NCI-H1694 treated with DMSO at 0.1 percent for 48 hours (cell line): ENCODE measurements at regions not wholly inside any gene's neighbourhood (a gene's known extent, or its start where the extent isn't known, plus 50 kb on each side); places are given as distances from the start of the nearest gene placed in this dataset.
"Not testable (repeated sequence)": the region's sequence is repeated elsewhere in the genome, so short reads cannot be mapped to it uniquely, and the experiment has no call there.

Experiments used
- DNase-seq: peaks from one replicate; lab custom pipeline; 2025; lab: John Stamatoyannopoulos, UW

GRCh38 chr3:17894434-17895060 is 152.1 kb upstream of the TBC1D5 start:
- DNase-seq, result no peak

GRCh38 chr3:17891139-17891856 is 148.9 kb upstream of the TBC1D5 start:
- no peak for DNase-seq

- DNase-seq, result no peak
Measured at GRCh38 chr3:17885986-17886385, 143.6 kb upstream of the TBC1D5 start.

- no peak for DNase-seq
Measured at GRCh38 chr3:17882981-17883380, 140.6 kb upstream of the TBC1D5 start.

- DNase-seq, result no peak
Measured at GRCh38 chr3:17877299-17877698, 134.9 kb upstream of the TBC1D5 start.

- no peak for DNase-seq
Measured at GRCh38 chr3:17874636-17875035, 132.2 kb upstream of the TBC1D5 start.

GRCh38 chr3:17872457-17872856 is 130.0 kb upstream of the TBC1D5 start:
- DNase-seq, result no peak

- no peak for DNase-seq
Measured at GRCh38 chr3:17865631-17866030, 123.2 kb upstream of the TBC1D5 start.

- DNase-seq, result no peak
Measured at GRCh38 chr3:17861476-17861875, 119.0 kb upstream of the TBC1D5 start.

GRCh38 chr3:17860840-17861471 is 118.5 kb upstream of the TBC1D5 start:
- not testable (repeated sequence) for DNase-seq

- DNase-seq, result no peak
Measured at GRCh38 chr3:17852217-17852616, 109.8 kb upstream of the TBC1D5 start.

- no peak for DNase-seq
Measured at GRCh38 chr3:17850448-17850847, 108.0 kb upstream of the TBC1D5 start.

GRCh38 chr3:17848102-17848501 is 105.7 kb upstream of the TBC1D5 start:
- no peak for DNase-seq

GRCh38 chr3:17847156-17847555 is 104.7 kb upstream of the TBC1D5 start:
- DNase-seq, result no peak

GRCh38 chr3:17846466-17846865 is 104.0 kb upstream of the TBC1D5 start:
- no peak for DNase-seq

- no peak for DNase-seq
Measured at GRCh38 chr3:17845026-17845812, 102.8 kb upstream of the TBC1D5 start.

- DNase-seq, result no peak
Measured at GRCh38 chr3:17844236-17844635, 101.8 kb upstream of the TBC1D5 start.

- no peak for DNase-seq
Measured at GRCh38 chr3:17841190-17841828, 98.9 kb upstream of the TBC1D5 start.

GRCh38 chr3:17840651-17841050 is 98.2 kb upstream of the TBC1D5 start:
- DNase-seq, result no peak

- DNase-seq, result no peak
Measured at GRCh38 chr3:17840126-17840525, 97.7 kb upstream of the TBC1D5 start.

- no peak for DNase-seq
Measured at GRCh38 chr3:17836919-17837318, 94.5 kb upstream of the TBC1D5 start.

GRCh38 chr3:17836092-17836491 is 93.7 kb upstream of the TBC1D5 start:
- DNase-seq, result no peak
